ENCODE measurements at regions not wholly inside any gene's neighbourhood (a gene's known extent, or its start where the extent isn't known, plus 50 kb on each side); places are given as distances from the start of the nearest gene placed in this dataset.

GRCh38 chr1:43018121-43018520 is 59.5 kb upstream of the SLC2A1 start:
- Mint-ChIP-seq H3K36me3 (ENCODE audit: low read depth) (no peaks in the 10 kb centered on the region), H3K4me1 (peaks cover 7% of the 10 kb centered on the region), H3K27ac (no peak overlapping the region), H3K27me3 (ENCODE audit: insufficient read depth, low read depth, poor library complexity) (peaks cover 11% of the 10 kb centered on the region), H3K4me3 (no peak overlapping the region), H3K9me3 (no peaks in the 10 kb centered on the region)
- H3K27me3 ChIP-seq (ENCODE audit: insufficient read depth): no peaks in the 10 kb centered on the region
- H2AFZ ChIP-seq: no peak overlapping the region
- no peaks in the 10 kb centered on the region for H3K4me1 ChIP-seq (ENCODE audit: insufficient read depth)
- H3K9me2 ChIP-seq (ENCODE audit: insufficient read depth): peaks cover 12% of the 10 kb centered on the region; the same call in 1 of the 2 replicates
- DNase-seq (ENCODE audit: low spot score) (no peak), ATAC-seq (no peak)
- no peaks in the 10 kb centered on the region for H3K79me2 ChIP-seq (replicated peaks; ENCODE audit: insufficient read depth)
- no peaks in the 10 kb centered on the region for H3F3A ChIP-seq (replicated peaks; ENCODE audit: low read depth)
- no peak overlapping the region for H3K27ac ChIP-seq (ENCODE audit: low read depth)
- no peaks in the 10 kb centered on the region for H3K36me3 ChIP-seq (ENCODE audit: insufficient read depth)
- no peaks in the 10 kb centered on the region for H4K20me1 ChIP-seq (replicated peaks; ENCODE audit: insufficient read depth)
- no peak overlapping the region for H3K4me3 ChIP-seq
- H3K4me2 ChIP-seq: no peak overlapping the region
- TF ChIP-seq CTCF (conservative IDR thresholded peaks at IDR 0.05; ENCODE audit: low read depth in 2 of 2): no peak
- no peak for TF ChIP-seq REST (IDR thresholded peaks at IDR 0.05; ENCODE audit: unreplicated experiment)
- TF ChIP-seq POLR2AphosphoS5 (IDR thresholded peaks at IDR 0.05; ENCODE audit: low read depth): no peak
- no peak for TF ChIP-seq NANOG (IDR thresholded peaks at IDR 0.05; ENCODE audit: borderline replicate concordance)
- TF ChIP-seq STAT1 (IDR thresholded peaks at IDR 0.05; ENCODE audit: unreplicated experiment): no peak
- TF ChIP-seq, protein P1, sequence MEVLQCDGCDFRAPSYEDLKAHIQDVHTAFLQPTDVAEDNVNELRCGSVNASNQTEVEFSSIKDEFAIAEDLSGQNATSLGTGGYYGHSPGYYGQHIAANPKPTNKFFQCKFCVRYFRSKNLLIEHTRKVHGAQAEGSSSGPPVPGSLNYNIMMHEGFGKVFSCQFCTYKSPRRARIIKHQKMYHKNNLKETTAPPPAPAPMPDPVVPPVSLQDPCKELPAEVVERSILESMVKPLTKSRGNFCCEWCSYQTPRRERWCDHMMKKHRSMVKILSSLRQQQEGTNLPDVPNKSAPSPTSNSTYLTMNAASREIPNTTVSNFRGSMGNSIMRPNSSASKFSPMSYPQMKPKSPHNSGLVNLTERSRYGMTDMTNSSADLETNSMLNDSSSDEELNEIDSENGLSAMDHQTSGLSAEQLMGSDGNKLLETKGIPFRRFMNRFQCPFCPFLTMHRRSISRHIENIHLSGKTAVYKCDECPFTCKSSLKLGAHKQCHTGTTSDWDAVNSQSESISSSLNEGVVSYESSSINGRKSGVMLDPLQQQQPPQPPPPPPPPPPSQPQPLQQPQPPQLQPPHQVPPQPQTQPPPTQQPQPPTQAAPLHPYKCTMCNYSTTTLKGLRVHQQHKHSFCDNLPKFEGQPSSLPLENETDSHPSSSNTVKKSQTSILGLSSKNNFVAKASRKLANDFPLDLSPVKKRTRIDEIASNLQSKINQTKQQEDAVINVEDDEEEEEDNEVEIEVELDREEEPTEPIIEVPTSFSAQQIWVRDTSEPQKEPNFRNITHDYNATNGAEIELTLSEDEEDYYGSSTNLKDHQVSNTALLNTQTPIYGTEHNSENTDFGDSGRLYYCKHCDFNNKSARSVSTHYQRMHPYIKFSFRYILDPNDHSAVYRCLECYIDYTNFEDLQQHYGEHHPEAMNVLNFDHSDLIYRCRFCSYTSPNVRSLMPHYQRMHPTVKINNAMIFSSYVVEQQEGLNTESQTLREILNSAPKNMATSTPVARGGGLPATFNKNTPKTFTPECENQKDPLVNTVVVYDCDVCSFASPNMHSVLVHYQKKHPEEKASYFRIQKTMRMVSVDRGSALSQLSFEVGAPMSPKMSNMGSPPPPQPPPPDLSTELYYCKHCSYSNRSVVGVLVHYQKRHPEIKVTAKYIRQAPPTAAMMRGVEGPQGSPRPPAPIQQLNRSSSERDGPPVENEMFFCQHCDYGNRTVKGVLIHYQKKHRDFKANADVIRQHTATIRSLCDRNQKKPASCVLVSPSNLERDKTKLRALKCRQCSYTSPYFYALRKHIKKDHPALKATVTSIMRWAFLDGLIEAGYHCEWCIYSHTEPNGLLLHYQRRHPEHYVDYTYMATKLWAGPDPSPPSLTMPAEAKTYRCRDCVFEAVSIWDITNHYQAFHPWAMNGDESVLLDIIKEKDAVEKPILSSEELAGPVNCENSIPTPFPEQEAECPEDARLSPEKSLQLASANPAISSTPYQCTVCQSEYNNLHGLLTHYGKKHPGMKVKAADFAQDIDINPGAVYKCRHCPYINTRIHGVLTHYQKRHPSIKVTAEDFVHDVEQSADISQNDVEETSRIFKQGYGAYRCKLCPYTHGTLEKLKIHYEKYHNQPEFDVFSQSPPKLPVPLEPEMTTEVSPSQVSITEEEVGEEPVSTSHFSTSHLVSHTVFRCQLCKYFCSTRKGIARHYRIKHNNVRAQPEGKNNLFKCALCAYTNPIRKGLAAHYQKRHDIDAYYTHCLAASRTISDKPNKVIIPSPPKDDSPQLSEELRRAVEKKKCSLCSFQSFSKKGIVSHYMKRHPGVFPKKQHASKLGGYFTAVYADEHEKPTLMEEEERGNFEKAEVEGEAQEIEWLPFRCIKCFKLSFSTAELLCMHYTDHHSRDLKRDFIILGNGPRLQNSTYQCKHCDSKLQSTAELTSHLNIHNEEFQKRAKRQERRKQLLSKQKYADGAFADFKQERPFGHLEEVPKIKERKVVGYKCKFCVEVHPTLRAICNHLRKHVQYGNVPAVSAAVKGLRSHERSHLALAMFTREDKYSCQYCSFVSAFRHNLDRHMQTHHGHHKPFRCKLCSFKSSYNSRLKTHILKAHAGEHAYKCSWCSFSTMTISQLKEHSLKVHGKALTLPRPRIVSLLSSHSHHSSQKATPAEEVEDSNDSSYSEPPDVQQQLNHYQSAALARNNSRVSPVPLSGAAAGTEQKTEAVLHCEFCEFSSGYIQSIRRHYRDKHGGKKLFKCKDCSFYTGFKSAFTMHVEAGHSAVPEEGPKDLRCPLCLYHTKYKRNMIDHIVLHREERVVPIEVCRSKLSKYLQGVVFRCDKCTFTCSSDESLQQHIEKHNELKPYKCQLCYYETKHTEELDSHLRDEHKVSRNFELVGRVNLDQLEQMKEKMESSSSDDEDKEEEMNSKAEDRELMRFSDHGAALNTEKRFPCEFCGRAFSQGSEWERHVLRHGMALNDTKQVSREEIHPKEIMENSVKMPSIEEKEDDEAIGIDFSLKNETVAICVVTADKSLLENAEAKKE (CRISPR knock-in tag; IDR thresholded peaks at IDR 0.05): no peak
- TF ChIP-seq ZNF331 (CRISPR knock-in tag; IDR thresholded peaks at IDR 0.05; ENCODE audit: low read depth): no peak
- no peak for TF ChIP-seq CREB1 (CRISPR knock-in tag; IDR thresholded peaks at IDR 0.05; ENCODE audit: low read depth)
- no peak for TF ChIP-seq JUNB (IDR thresholded peaks at IDR 0.05; ENCODE audit: unreplicated experiment)
- no peak for TF ChIP-seq EZH2 (IDR thresholded peaks at IDR 0.05; ENCODE audit: low read depth, unreplicated experiment)
- no peak for TF ChIP-seq ZNF114 (CRISPR knock-in tag; IDR thresholded peaks at IDR 0.05)
- TF ChIP-seq, protein P2, sequence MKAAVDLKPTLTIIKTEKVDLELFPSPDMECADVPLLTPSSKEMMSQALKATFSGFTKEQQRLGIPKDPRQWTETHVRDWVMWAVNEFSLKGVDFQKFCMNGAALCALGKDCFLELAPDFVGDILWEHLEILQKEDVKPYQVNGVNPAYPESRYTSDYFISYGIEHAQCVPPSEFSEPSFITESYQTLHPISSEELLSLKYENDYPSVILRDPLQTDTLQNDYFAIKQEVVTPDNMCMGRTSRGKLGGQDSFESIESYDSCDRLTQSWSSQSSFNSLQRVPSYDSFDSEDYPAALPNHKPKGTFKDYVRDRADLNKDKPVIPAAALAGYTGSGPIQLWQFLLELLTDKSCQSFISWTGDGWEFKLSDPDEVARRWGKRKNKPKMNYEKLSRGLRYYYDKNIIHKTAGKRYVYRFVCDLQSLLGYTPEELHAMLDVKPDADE (IDR thresholded peaks at IDR 0.05): no peak
- TF ChIP-seq EZH2phosphoT487 (IDR thresholded peaks at IDR 0.05; ENCODE audit: unreplicated experiment): no peak
